A549 (cell line): ENCODE measurements at regions not wholly inside any gene's neighbourhood (a gene's known extent, or its start where the extent isn't known, plus 50 kb on each side); places are given as distances from the start of the nearest gene placed in this dataset.

ENCODE experiments used
- ATAC-seq, 2 experiments: fragments of 200-7000 bp in 1 of 2; fragments of >200 bp in 1 of 2; cut with Nextera tagmentation in 1 of 2; cut with Tn5 transposase in 1 of 2; 3 replicates each; pipeline versions ENCODE4 v1.8.0 to v1.9.1; 2018 to 2020; ENCODE audit warnings: mild to moderate bottlenecking in 1 of 2, moderate library complexity in 1 of 2
- CTCF ChIA-PET: fragments of 300-600 bp; sonication (Branson Sonifier 250); formaldehyde crosslinking; extraction: SDS; loops from one replicate; lab custom pipeline; 2021; ENCODE audit warnings: antibody characterized with exemption, inconsistent platforms; lab: Yijun Ruan, JAX
- POLR2A ChIA-PET: fragments of 350-600 bp; formaldehyde crosslinking; extraction: SDS; loops from one replicate; lab custom pipeline; 2021; ENCODE audit warnings: antibody characterized with exemption, inconsistent platforms; lab: Yijun Ruan, JAX
- DNase-seq, 2 experiments: peaks; one replicate each; pipeline versions ENCODE4 v3.0.0 to v3.0.0-alpha.2; 2011 to 2016; ENCODE audit warnings: low read depth in 1 of 2, low spot score in 1 of 2
- FAIRE-seq: peaks from 2 replicates; lab custom pipeline; 2011; peaks lifted over from hg19 to GRCh38; lab: Jason Lieb, UNC
- H3K27ac ChIP-seq, 2 experiments: fragments of >200 bp; sonication (Bioruptor Twin); formaldehyde crosslinking; 3 replicates each; pipeline ENCODE4 v1.5.1; 2016 to 2017
- H3K4me1 ChIP-seq: fragments of >200 bp; sonication (Bioruptor Twin); formaldehyde crosslinking; 3 replicates; pipeline ENCODE4 v1.6.1; 2016
- H3K4me2 ChIP-seq: fragments of >200 bp; sonication (Bioruptor Twin); formaldehyde crosslinking; 3 replicates; pipeline ENCODE4 v1.6.1; 2016
- H3K4me3 ChIP-seq: fragments of >200 bp; sonication (Bioruptor Twin); formaldehyde crosslinking; 3 replicates; pipeline ENCODE4 v1.5.1; 2016
- H3K9me3 ChIP-seq: fragments of >200 bp; sonication (Bioruptor Twin); formaldehyde crosslinking; 3 replicates; pipeline ENCODE4 v1.6.1; 2016
- ATOH8 ChIP-seq: fragments of 250-450 bp; sonication (Bioruptor Pico); IDR thresholded peaks from 2 replicates; pipeline ENCODE4 v1.5.0; 2020; ENCODE audit warnings: low read depth, mild to moderate bottlenecking, moderate library complexity
- CBX8 ChIP-seq: fragments of 200-600 bp; sonication (generic); IDR thresholded peaks from 2 replicates; pipeline ENCODE4 v1.6.1; 2016
- CHD4 ChIP-seq: fragments of 200-600 bp; sonication (generic); IDR thresholded peaks from 2 replicates; pipeline ENCODE4 v1.6.1; 2016; ENCODE audit warnings: antibody characterized with exemption, mild to moderate bottlenecking, borderline replicate concordance
- CTCF ChIP-seq: fragments of >200 bp; sonication (Bioruptor Twin); formaldehyde crosslinking; IDR thresholded peaks from 3 replicates; pipeline ENCODE4 v1.5.1; 2016
- EHMT2 ChIP-seq: fragments of 200-600 bp; sonication (generic); IDR thresholded peaks from 2 replicates; pipeline ENCODE4 v1.6.1; 2016; ENCODE audit warnings: antibody characterized with exemption, low read depth, mild to moderate bottlenecking, moderate library complexity
- ELK1 ChIP-seq: fragments of 150-350 bp; IDR thresholded peaks from 2 replicates; pipeline ENCODE4 v1.6.1; 2014; ENCODE audit warnings: low read depth, mild to moderate bottlenecking, low read length
- EP300 ChIP-seq, 2 experiments: fragments of >200 bp; sonication (Bioruptor Twin); formaldehyde crosslinking; IDR thresholded peaks; 2 replicates in 1 of 2; 3 replicates in 1 of 2; pipeline ENCODE4 v1.6.1; 2016 to 2017
- ESRRA ChIP-seq: fragments of 150-350 bp; IDR thresholded peaks from 2 replicates; pipeline ENCODE4 v1.6.1; 2014; ENCODE audit warnings: mild to moderate bottlenecking, low read length, borderline replicate concordance
- FOSB ChIP-seq: fragments of 250-450 bp; sonication (Bioruptor Pico); IDR thresholded peaks from 2 replicates; pipeline ENCODE4 v1.5.0; 2020; ENCODE audit warnings: mild to moderate bottlenecking, moderate library complexity
- FOXS1 ChIP-seq: fragments of 250-450 bp; sonication (Bioruptor Pico); IDR thresholded peaks from 2 replicates; pipeline ENCODE4 v1.5.0; 2020; ENCODE audit warnings: mild to moderate bottlenecking, moderate library complexity
- GATA3 ChIP-seq: IDR thresholded peaks from 2 replicates; pipeline ENCODE4 v1.6.1; 2012; ENCODE audit warnings: borderline replicate concordance
- HDAC2 ChIP-seq: fragments of 200-600 bp; sonication (generic); IDR thresholded peaks from 2 replicates; pipeline ENCODE4 v1.6.1; 2016
- HES2 ChIP-seq: fragments of >200 bp; sonication (Bioruptor Twin); formaldehyde crosslinking; IDR thresholded peaks from 2 replicates; pipeline ENCODE4 v1.6.1; 2016
- HEYL ChIP-seq: fragments of 250-450 bp; sonication (Bioruptor Pico); IDR thresholded peaks from 2 replicates; pipeline ENCODE4 v1.8.0; 2021; ENCODE audit warnings: mild to moderate bottlenecking, moderate library complexity
- HOXA7 ChIP-seq: fragments of 250-450 bp; sonication (Bioruptor Pico); IDR thresholded peaks from 2 replicates; pipeline ENCODE4 v1.5.0; 2020; ENCODE audit warnings: mild to moderate bottlenecking, moderate library complexity
- JUN ChIP-seq, 2 experiments: fragments of >200 bp; sonication (Bioruptor Twin); formaldehyde crosslinking; IDR thresholded peaks; 2 replicates in 1 of 2; 3 replicates in 1 of 2; pipeline ENCODE4 v1.6.1; 2016 to 2017
- KDM1A ChIP-seq: fragments of 200-600 bp; sonication (generic); IDR thresholded peaks from 2 replicates; pipeline ENCODE4 v1.6.1; 2016; ENCODE audit warnings: low read depth, mild to moderate bottlenecking
- KDM5A ChIP-seq: fragments of 200-600 bp; sonication (generic); IDR thresholded peaks from 2 replicates; pipeline ENCODE4 v1.6.1; 2016; ENCODE audit warnings: antibody characterized with exemption, mild to moderate bottlenecking
- MAZ ChIP-seq: fragments of 150-350 bp; IDR thresholded peaks from 2 replicates; pipeline ENCODE4 v1.6.1; 2014; ENCODE audit warnings: antibody characterized with exemption, low read depth, low read length, borderline replicate concordance
- MYC ChIP-seq: IDR thresholded peaks from 2 replicates; pipeline ENCODE4 v1.6.1; 2012; ENCODE audit warnings: mild to moderate bottlenecking, inconsistent platforms, low read length, improper control_type of control experiment, borderline replicate concordance
- NFE2L2 ChIP-seq: fragments of 150-350 bp; conservative IDR thresholded peaks from 2 replicates; pipeline ENCODE4 v1.6.1; 2014; ENCODE audit warnings: low read length
- NPAS2 ChIP-seq: fragments of 250-450 bp; sonication (Bioruptor Pico); IDR thresholded peaks from 2 replicates; pipeline ENCODE4 v1.8.0; 2022; ENCODE audit warnings: mild to moderate bottlenecking, moderate library complexity, borderline replicate concordance
- PBX3 ChIP-seq: IDR thresholded peaks from 2 replicates; pipeline ENCODE4 v1.6.1; 2012
- POLR2A ChIP-seq: IDR thresholded peaks from 2 replicates; pipeline ENCODE4 v1.6.1; 2012; ENCODE audit warnings: mild to moderate bottlenecking, low read length
- RCOR1 ChIP-seq: fragments of 150-350 bp; IDR thresholded peaks from 2 replicates; pipeline ENCODE4 v1.6.1; 2014; ENCODE audit warnings: antibody characterized with exemption, low read length, low read depth
- RFX5 ChIP-seq: fragments of 450-650 bp; IDR thresholded peaks from 2 replicates; pipeline ENCODE4 v1.7.1; 2014; ENCODE audit warnings: antibody characterized with exemption, mild to moderate bottlenecking, moderate library complexity
- TFCP2L1 ChIP-seq: fragments of 250-450 bp; sonication (Bioruptor Pico); IDR thresholded peaks from 2 replicates; pipeline ENCODE4 v1.5.0; 2021; ENCODE audit warnings: mild to moderate bottlenecking
- USF2 ChIP-seq: fragments of 450-650 bp; IDR thresholded peaks from 2 replicates; pipeline ENCODE4 v1.6.1; 2014; ENCODE audit warnings: antibody characterized with exemption
- ZSCAN20 ChIP-seq: fragments of 250-450 bp; sonication (Bioruptor Pico); IDR thresholded peaks from 2 replicates; pipeline ENCODE4 v1.8.0; 2022; ENCODE audit warnings: mild to moderate bottlenecking, moderate library complexity
- WGBS: methylation state at CpG from one replicate; pipeline ENCODE4 v1.1.6; 2017; ENCODE audit errors: missing lambda C conversion rate; 5-methylcytosine and 5-hydroxymethylcytosine counted together

GRCh38 chr16:72247821-72248253, 75.9 kb upstream of the PMFBP1 start:
- FAIRE-seq (no peak), DNase-seq (no peak), ATAC-seq (no peak)
- Histone ChIP-seq H3K27ac (no peak overlapping the region), H3K4me2 (no peak overlapping the region), H3K4me3 (no peak overlapping the region), H3K9me3 (no peaks in the 10 kb centered on the region), H3K4me1 (0 out of 3 replicates have a peak, but pooled peaks cover 4% of the 10 kb centered on the region)
- POLR2A ChIA-PET: no interaction called here
- 41% methylated on average over 5 of the region's 5 CpGs for WGBS
- TF ChIP-seq ATOH8 (CRISPR knock-in tag): no peak
- no peak for TF ChIP-seq GATA3
- TF ChIP-seq EP300 (IDR thresholded peaks at IDR 0.05): no peak
- no peak for TF ChIP-seq CBX8
- TF ChIP-seq CTCF: no peak
- no peak for TF ChIP-seq RFX5
- no peak for TF ChIP-seq MYC
- no peak for TF ChIP-seq HES2
- TF ChIP-seq ELK1: no peak
- no peak for TF ChIP-seq ZSCAN20 (CRISPR knock-in tag)
- TF ChIP-seq HEYL: no peak
- no peak for TF ChIP-seq ESRRA
- TF ChIP-seq TFCP2L1: no peak
- TF ChIP-seq FOSB (CRISPR knock-in tag): no peak
- TF ChIP-seq USF2: no peak
- no peak for TF ChIP-seq RCOR1
- no peak for TF ChIP-seq NPAS2 (CRISPR knock-in tag)
- CTCF ChIA-PET: interaction anchor here (0.5 to 8.6 kb wide), 3 partner anchors 219 to 1631 kb away, joined by 3 to 69 read pairs (median 5); no protein-coding TSS in a partner anchor

- H3K4me3 ChIP-seq: no peak overlapping the region
- ChIA-PET CTCF (interaction anchor here (0.5 to 8.6 kb wide), 2 partner anchors 220 to 405 kb away, joined by 6 to 69 read pairs; no protein-coding TSS in a partner anchor), POLR2A (no interaction called here)
- ATAC-seq (no peak), DNase-seq (no peak), FAIRE-seq (no peak)
- H3K4me2 ChIP-seq: no peak overlapping the region
- 61% methylated on average over 5 of the region's 5 CpGs for WGBS
- no peak for TF ChIP-seq NPAS2 (CRISPR knock-in tag)
- TF ChIP-seq HES2: no peak
- TF ChIP-seq RFX5: no peak
- TF ChIP-seq FOXS1 (CRISPR knock-in tag): no peak
- no peak for TF ChIP-seq PBX3
- TF ChIP-seq EHMT2: no peak
- no peak for TF ChIP-seq CHD4
- TF ChIP-seq POLR2A: no peak
- no peak for TF ChIP-seq KDM1A
- no peak for TF ChIP-seq KDM5A
- no peak for TF ChIP-seq MAZ
- no peak for TF ChIP-seq ATOH8 (CRISPR knock-in tag)
- no peak for TF ChIP-seq MYC
- TF ChIP-seq CBX8: no peak
- TF ChIP-seq EP300 (IDR thresholded peaks at IDR 0.05): no peak
- TF ChIP-seq USF2: no peak
- TF ChIP-seq JUN (IDR thresholded peaks at IDR 0.05): no peak
- no peak for TF ChIP-seq HDAC2
- no peak for TF ChIP-seq NFE2L2
- TF ChIP-seq HOXA7 (CRISPR knock-in tag): no peak
- H3K27ac ChIP-seq: no peak overlapping the region
- no peaks in the 10 kb centered on the region for H3K9me3 ChIP-seq
- H3K4me1 ChIP-seq: 0 out of 3 replicates have a peak, but pooled peaks cover 4% of the 10 kb centered on the region
Observed at GRCh38 chr16:72246423-72246822, 74.5 kb upstream of the PMFBP1 start.
